NAMALWA (cell line): ENCODE measurements at regions not wholly inside any gene's neighbourhood (a gene's known extent, or its start where the extent isn't known, plus 50 kb on each side); places are given as distances from the start of the nearest gene placed in this dataset.

Source experiments
- DNase-seq: peaks from one replicate; pipeline ENCODE4 v3.0.0-alpha.2; 2015; ENCODE audit warnings: low spot score

DNA sequence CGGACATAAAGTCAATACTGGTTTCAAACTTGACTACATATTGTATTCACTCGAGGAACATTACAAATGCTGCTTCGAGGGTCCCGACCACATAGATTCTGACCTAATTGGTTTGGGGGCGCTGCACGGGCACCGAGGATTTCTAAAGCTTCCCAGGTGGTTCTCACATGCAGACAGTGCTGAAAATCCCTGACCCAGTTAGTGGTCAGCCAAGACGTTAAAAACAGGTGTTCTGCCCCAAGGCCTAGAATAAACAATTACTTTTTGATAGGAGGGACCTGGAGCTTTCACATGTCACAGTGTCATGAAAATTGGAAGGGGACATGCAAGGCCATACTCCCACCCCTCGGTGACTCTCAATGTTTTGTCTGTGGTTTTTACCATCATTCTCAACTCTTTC lies 368.9 kb downstream of the RNF144A start:
- DNase-seq: no peak

- DNase-seq: no peak
Measured at GRCh38 chr2:7288484-7288883, 371.3 kb downstream of the RNF144A start.

DNA sequence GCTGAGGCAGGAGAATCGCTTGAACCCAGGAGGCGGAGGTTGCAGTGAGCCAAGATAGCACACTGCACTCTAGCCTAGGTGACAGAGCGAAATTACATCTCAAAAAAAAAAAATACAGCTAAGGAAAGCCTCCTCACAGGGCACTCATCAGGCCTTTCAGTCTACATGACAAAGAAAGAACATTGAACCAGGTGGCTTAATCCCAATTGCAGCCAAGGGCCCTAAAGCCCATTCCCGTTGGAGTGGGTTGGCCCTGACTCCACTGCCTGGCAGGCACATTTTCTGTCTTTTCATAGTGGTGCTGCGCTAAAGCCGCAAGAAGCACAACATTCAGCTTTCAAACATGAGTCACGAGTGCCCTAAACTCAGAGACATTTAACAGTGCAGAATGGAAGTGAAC lies 372.5 kb downstream of the RNF144A start:
- DNase-seq: no peak

GRCh38 chr2:7292154-7292691 lies 375.0 kb downstream of the RNF144A start:
- DNase-seq: no peak

- DNase-seq: no peak
Measured at GRCh38 chr2:7309582-7309981, 392.4 kb downstream of the RNF144A start.

DNA sequence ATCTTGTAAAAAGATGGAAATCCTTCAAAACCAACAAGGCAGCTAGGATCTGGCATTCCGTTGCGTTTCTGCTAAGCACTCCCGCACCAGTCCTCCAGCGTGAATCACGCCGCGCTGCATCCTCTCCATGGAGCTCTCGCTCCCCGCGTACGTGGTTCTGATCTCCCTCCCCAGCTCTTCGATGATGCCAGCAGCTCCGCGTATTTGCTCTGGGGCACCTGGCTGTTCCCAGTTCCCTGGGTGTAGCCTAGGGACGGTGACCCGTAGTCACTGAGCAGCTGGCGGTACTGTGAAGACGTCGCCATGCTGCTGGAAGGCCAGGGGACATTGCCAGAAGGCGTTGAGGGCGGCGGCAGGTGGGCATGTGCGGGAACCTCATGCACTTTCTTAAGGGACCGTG lies 407.5 kb downstream of the RNF144A start:
- no peak for DNase-seq

GRCh38 chr2:7325186-7325585 lies 408.0 kb downstream of the RNF144A start:
- no peak for DNase-seq

DNA sequence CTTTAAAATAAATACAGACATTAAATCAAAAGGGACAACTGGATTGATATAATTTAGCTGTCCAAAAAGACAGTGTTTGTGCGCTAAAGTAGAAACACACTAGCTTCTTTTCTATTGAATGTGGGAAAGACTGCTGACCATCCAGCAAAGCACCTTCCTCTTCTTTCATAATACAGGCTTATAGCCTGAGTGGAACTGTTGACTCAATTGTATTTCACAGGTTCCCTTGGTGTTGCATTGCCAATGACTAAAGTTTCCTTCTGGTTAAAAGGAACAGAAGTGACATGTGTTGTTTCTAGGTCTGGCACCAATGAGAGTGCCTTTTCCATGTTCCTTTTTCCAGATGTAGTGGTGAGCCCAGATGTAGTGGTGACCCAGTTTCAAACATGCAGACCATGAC lies 412.3 kb downstream of the RNF144A start:
- DNase-seq: no peak

DNA sequence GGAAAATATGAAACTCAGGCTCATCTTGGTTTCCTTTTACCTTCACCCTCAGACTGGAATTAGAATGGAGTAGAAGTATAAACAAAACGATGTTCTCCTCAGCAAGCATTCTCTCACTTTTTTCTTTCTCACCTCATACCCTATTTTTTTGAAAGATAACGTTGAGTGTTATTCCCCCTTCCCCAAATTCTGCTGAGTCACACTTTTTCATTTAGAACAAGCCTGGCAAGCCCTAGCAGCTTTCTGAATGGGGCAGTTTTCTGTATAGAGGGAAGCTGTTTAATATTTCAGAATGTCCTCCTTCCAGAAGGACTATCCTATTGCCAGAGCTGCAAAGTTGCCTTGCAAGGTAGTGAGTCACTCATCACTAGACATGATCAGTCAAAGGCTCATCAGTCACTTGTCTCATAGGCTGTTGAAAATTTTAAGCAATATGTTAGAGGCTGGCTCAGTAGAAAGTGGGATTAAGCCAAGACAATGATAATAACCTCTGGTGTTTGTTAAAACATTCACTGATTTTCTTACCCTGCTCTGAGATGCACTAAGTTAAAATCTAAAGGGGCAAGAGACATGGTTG lies 416.1 kb downstream of the RNF144A start:
- DNase-seq: no peak

- DNase-seq: no peak
Measured at GRCh38 chr2:7333960-7334493, 416.8 kb downstream of the RNF144A start.

GRCh38 chr2:7338961-7339360 lies 421.7 kb downstream of the RNF144A start:
- DNase-seq: no peak

DNA sequence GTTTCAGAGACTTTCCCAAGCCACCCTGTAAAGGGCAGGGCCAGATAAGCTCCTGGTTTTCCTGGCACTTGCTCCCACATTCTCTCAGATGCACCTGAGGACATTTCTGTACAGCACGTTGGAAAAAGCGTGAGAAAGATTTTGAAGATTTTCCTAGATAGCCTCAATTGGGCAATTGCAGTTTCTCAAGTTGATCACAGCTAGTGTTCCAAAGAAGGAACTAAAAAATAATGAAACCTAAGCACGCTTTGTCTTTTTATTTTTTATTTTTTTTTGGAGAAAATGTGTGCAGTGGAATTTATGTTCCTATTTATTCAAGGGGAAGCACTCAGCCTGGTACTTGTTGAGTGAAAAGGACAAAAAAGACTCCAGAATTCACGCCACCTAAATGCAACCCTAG lies 429.1 kb downstream of the RNF144A start:
- no peak for DNase-seq

GRCh38 chr2:7348761-7349160 lies 431.5 kb downstream of the RNF144A start:
- DNase-seq: no peak

- DNase-seq: no peak
Measured at GRCh38 chr2:7352191-7352590, 435.0 kb downstream of the RNF144A start.

- no peak for DNase-seq
Measured at GRCh38 chr2:7353571-7353970, 436.4 kb downstream of the RNF144A start.

DNA sequence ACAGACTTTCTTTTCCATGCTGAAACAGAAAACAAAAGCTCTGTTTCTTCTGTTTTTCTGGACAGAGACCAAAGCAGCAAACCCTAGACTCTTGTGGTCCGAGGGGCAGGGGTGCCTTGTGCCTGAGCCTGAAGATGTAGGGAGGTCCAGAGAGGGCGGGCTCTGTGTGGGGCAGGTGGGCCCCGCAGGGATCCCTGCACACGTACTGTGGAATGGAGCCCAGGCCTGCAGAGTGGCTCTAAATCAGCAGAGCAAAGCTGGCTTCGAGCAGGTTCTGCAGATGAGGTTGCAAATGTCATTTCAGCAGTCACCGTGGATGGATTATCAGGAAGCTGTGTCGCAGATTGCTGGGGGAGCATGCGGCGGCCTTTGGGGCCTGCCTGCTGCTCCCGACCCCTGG lies 438.6 kb downstream of the RNF144A start:
- DNase-seq: no peak

- no peak for DNase-seq
Measured at GRCh38 chr2:7356909-7357584, 439.8 kb downstream of the RNF144A start.

DNA sequence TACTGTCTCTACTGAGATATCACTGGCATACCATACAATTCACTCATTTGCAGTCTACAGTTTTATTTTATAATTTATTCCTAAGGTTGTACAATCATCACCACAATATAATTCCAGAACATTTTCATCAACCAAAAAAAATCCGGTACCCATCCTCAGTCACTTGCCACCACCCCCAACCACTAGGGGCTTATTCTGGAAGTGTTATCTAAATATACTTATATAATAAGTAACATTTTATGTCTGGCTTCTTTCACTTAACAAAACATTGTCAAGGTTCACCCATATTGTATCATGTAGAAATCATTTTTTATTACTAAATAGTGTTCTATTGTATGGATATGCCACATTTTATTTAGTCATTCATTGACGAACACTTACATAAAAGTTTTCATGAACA lies 440.8 kb downstream of the RNF144A start:
- no peak for DNase-seq

GRCh38 chr2:7358865-7359447 lies 441.7 kb downstream of the RNF144A start:
- no peak for DNase-seq

- DNase-seq: peak; percentile 13
Measured at GRCh38 chr2:7363906-7364305, 446.7 kb downstream of the RNF144A start.

- no peak for DNase-seq
Measured at GRCh38 chr2:7368211-7368610, 451.0 kb downstream of the RNF144A start.

DNA sequence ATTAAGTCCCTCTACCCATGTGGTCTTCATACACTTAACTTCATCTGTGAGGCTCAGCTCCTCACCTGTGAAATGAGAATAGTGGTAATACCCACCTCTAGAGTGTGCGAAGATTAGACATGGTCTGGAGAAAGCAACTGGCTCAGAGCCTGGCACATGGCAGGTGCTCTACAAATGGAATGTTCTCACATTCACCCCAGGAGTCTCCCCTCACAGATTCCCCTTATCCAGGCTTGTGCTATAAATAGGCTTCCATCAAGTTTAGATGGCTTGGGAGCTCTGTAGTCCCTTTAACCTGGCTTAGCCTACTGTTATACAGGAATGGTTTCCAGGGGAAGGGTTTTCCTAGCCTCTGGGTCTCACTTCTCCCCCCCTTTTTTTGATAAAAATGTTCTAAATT lies 455.9 kb downstream of the RNF144A start:
- no peak for DNase-seq

DNA sequence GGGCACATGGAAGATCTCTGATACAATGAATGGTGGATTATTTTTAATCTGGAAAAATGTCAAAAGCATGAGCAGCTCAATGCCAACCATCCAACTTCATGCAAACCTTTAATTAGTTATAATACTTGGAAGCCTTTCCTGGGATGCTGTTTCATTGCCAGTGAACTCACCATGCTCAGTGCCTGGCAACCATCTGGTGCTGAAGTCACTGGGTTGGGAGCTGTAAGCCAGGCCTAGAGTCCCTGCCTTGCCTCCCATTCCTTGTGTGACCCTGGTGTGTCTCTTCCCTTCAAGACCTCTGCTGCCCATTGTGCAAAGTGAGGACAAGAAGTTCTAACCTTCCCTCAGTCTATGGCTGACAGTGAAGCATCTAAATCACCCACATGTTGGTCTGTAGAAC lies 458.7 kb downstream of the RNF144A start:
- DNase-seq: no peak
